ENCODE measurements at regions not wholly inside any gene's neighbourhood (a gene's known extent, or its start where the extent isn't known, plus 50 kb on each side); places are given as distances from the start of the nearest gene placed in this dataset.

GRCh38 chr1:209104646-209105045 lies 478.9 kb upstream of the CAMK1G start:
- TF ChIP-seq CTCF (IDR thresholded peaks at IDR 0.05; ENCODE audit: insufficient read depth, low read depth, low read length) (no peak), EZH2 (IDR thresholded peaks at IDR 0.05; ENCODE audit: insufficient read depth, low read length) (no peak)
